ENCODE measurements at regions not wholly inside any gene's neighbourhood (a gene's known extent, or its start where the extent isn't known, plus 50 kb on each side); places are given as distances from the start of the nearest gene placed in this dataset.

GRCh38 chr3:170716172-170716805 lies 130.4 kb upstream of the SLC7A14 start:
- no peak overlapping the region for H3K4me3 ChIP-seq
- no peak overlapping the region for H3K27ac ChIP-seq

- H3K4me3 ChIP-seq, result no peak overlapping the region
- no peak overlapping the region for H3K27ac ChIP-seq
Measured at GRCh38 chr3:170714562-170715535, 129.0 kb upstream of the SLC7A14 start.

GRCh38 chr3:170714122-170714521 lies 128.2 kb upstream of the SLC7A14 start:
- Histone ChIP-seq H3K27ac (no peak overlapping the region), H3K4me3 (no peak overlapping the region)

- Histone ChIP-seq H3K27ac (no peak overlapping the region), H3K4me3 (no peak overlapping the region)
Measured at GRCh38 chr3:170713653-170714052, 127.8 kb upstream of the SLC7A14 start.

GRCh38 chr3:170712798-170713197 lies 126.9 kb upstream of the SLC7A14 start:
- Histone ChIP-seq H3K4me3 (no peak overlapping the region), H3K27ac (no peak overlapping the region)

GRCh38 chr3:170712336-170712735 lies 126.5 kb upstream of the SLC7A14 start:
- Histone ChIP-seq H3K4me3 (no peak overlapping the region), H3K27ac (no peak overlapping the region)

- Histone ChIP-seq H3K27ac (no peak overlapping the region), H3K4me3 (no peak overlapping the region)
Measured at GRCh38 chr3:170711786-170712185, 125.9 kb upstream of the SLC7A14 start.

- Histone ChIP-seq H3K4me3 (no peak overlapping the region), H3K27ac (no peak overlapping the region)
Measured at GRCh38 chr3:170709046-170709445, 123.2 kb upstream of the SLC7A14 start.

- Histone ChIP-seq H3K27ac (no peak overlapping the region), H3K4me3 (no peak overlapping the region)
Measured at GRCh38 chr3:170707899-170708298, 122.0 kb upstream of the SLC7A14 start.

GRCh38 chr3:170705131-170705530 lies 119.3 kb upstream of the SLC7A14 start:
- H3K4me3 ChIP-seq, result no peak overlapping the region
- H3K27ac ChIP-seq, result peak overlapping the region in 1 of 21 experiments; percentile 4

GRCh38 chr3:170703121-170703588 lies 117.3 kb upstream of the SLC7A14 start:
- peak overlapping the region in 2 of 21 experiments; percentile 2 to 40 for H3K27ac ChIP-seq
- no peak overlapping the region for H3K4me3 ChIP-seq

GRCh38 chr3:170701696-170702678 lies 116.1 kb upstream of the SLC7A14 start:
- peak overlapping the region in 3 of 21 experiments; percentile 18 to 53 (median 29) for H3K27ac ChIP-seq
- no peak overlapping the region for H3K4me3 ChIP-seq

GRCh38 chr3:170700054-170700404 lies 114.2 kb upstream of the SLC7A14 start:
- Histone ChIP-seq H3K27ac (no peak overlapping the region), H3K4me3 (no peak overlapping the region)

GRCh38 chr3:170699158-170700053 lies 113.5 kb upstream of the SLC7A14 start:
- Histone ChIP-seq H3K27ac (peak overlapping the region in 1 of 21 experiments; percentile 8), H3K4me3 (no peak overlapping the region)

GRCh38 chr3:170697908-170698307 lies 112.0 kb upstream of the SLC7A14 start:
- H3K27ac ChIP-seq, result no peak overlapping the region
- H3K4me3 ChIP-seq, result no peak overlapping the region

- H3K4me3 ChIP-seq, result no peak overlapping the region
- H3K27ac ChIP-seq, result no peak overlapping the region
Measured at GRCh38 chr3:170697131-170697530, 111.3 kb upstream of the SLC7A14 start.

- no peak overlapping the region for H3K4me3 ChIP-seq
- no peak overlapping the region for H3K27ac ChIP-seq
Measured at GRCh38 chr3:170695486-170696064, 109.7 kb upstream of the SLC7A14 start.

GRCh38 chr3:170692720-170693119 lies 106.8 kb upstream of the SLC7A14 start:
- H3K4me3 ChIP-seq, result no peak overlapping the region
- H3K27ac ChIP-seq, result no peak overlapping the region

- H3K27ac ChIP-seq, result no peak overlapping the region
- no peak overlapping the region for H3K4me3 ChIP-seq
Measured at GRCh38 chr3:170690661-170690981, 104.7 kb upstream of the SLC7A14 start.
